Stomach (tissue), 8 donors: ENCODE measurements at regions not wholly inside any gene's neighbourhood (a gene's known extent, or its start where the extent isn't known, plus 50 kb on each side); places are given as distances from the start of the nearest gene placed in this dataset.

Source experiments
- DNase-seq, 2 donors: peaks; one replicate each; pipeline versions ENCODE4 v3.0.0 to v3.0.0-alpha.2; 2013 to 2019
- H3K27ac ChIP-seq, 5 donors: fragments of 200-600 bp in 4 of 5; sonication (generic) in 4 of 5; one replicate each; pipeline ENCODE4 v1.5.1; 2013 to 2019; ENCODE audit warnings: mild to moderate bottlenecking in 1 of 5, moderate library complexity in 1 of 5
- H3K27me3 ChIP-seq, 3 donors: fragments of 200-600 bp; sonication (generic); one replicate each; pipeline ENCODE4 v1.5.1; 2017 to 2019; ENCODE audit warnings: mixed run types in 1 of 3
- H3K36me3 ChIP-seq, 4 donors: fragments of 200-600 bp; sonication (generic); 1 replicate in 3 of 4; 2 replicates in 1 of 4; pipeline ENCODE4 v1.5.1; 2016 to 2019
- H3K4me1 ChIP-seq, 4 donors: fragments of 200-600 bp; sonication (generic); one replicate each; pipeline ENCODE4 v1.5.1; 2016 to 2019
- H3K4me3 ChIP-seq, 4 donors: fragments of 200-600 bp; sonication (generic) in 3 of 4; one replicate each; pipeline ENCODE4 v1.5.1; 2016 to 2019; ENCODE audit warnings: mild to moderate bottlenecking in 1 of 4
- H3K9me3 ChIP-seq, 4 donors: fragments of 200-600 bp; sonication (generic); one replicate each; pipeline ENCODE4 v1.5.1; 2016 to 2019
- CTCF ChIP-seq, 7 experiments: fragments of 450-650 bp in 4 of 7; fragments of 200-600 bp in 3 of 7; sonication (generic) in 3 of 7; IDR thresholded peaks; one replicate each; pipeline ENCODE4 v1.5.1; 2016 to 2019; ENCODE audit warnings: antibody characterized with exemption in 7 of 7, control low read depth in 2 of 7, mild to moderate bottlenecking in 1 of 7
- EP300 ChIP-seq: sonication (generic); formaldehyde crosslinking; IDR thresholded peaks from one replicate; pipeline ENCODE4 v1.6.1; 2017; ENCODE audit warnings: antibody characterized with exemption
- POLR2A ChIP-seq, 4 donors: fragments of 450-650 bp; IDR thresholded peaks; one replicate each; pipeline ENCODE4 v1.6.1; 2016; ENCODE audit warnings: antibody characterized with exemption in 4 of 4, control low read depth in 2 of 4, mild to moderate bottlenecking in 1 of 4, moderate library complexity in 1 of 4
- POLR2AphosphoS5 ChIP-seq, 3 donors: sonication (generic); formaldehyde crosslinking; IDR thresholded peaks; one replicate each; pipeline ENCODE4 v1.6.1; 2016; ENCODE audit warnings: antibody characterized with exemption in 3 of 3
- WGBS, 5 donors: extraction: QIAGEN DNeasy Blood & Tissue Kit in 3 of 5; methylation state at CpG; one replicate each; pipeline versions ENCODE4 v1.1.5 to v1.1.7; 2013 to 2018; 5-methylcytosine and 5-hydroxymethylcytosine counted together
- intact Hi-C: fragments of 100-400 bp; cut with DNase I; formaldehyde crosslinking; loops from one replicate; pipeline ENCODE4 v1.15.1; 2023; ENCODE audit warnings: low total_unique reads
- donor health status: healthy with polysubstance abuse.
- donor health status: Bipolar disorder and iron deficiency.
- donor health status: healthy.

- TF ChIP-seq CTCF (IDR thresholded peaks at IDR 0.05) (no peak), EP300 (no peak), POLR2AphosphoS5 (IDR thresholded peaks at IDR 0.05) (no peak), POLR2A (IDR thresholded peaks at IDR 0.05) (no peak)
- Histone ChIP-seq H3K36me3 (no peaks in the 10 kb centered on the region), H3K9me3 (no peaks in the 10 kb centered on the region), H3K27ac (no peak overlapping the region), H3K4me3 (no peak overlapping the region), H3K27me3 (no peaks in the 10 kb centered on the region), H3K4me1 (no peaks in the 10 kb centered on the region)
- DNase-seq = no peak
- intact Hi-C loops = no loop called here
Observed at GRCh38 chr12:105483691-105484090, 153.2 kb downstream of the C12orf75 start.

GRCh38 chr12:105485321-105485910 lies 154.9 kb downstream of the C12orf75 start:
- H3K27ac ChIP-seq = peak overlapping the region in 1 of 5 donors; percentile 49

GRCh38 chr12:105485921-105486320 lies 155.4 kb downstream of the C12orf75 start:
- Histone ChIP-seq H3K9me3 (no peaks in the 10 kb centered on the region), H3K27me3 (no peaks in the 10 kb centered on the region), H3K27ac (peak overlapping the region in 1 of 5 donors; percentile 49), H3K4me1 (no peaks in the 10 kb centered on the region), H3K4me3 (no peak overlapping the region), H3K36me3 (no peaks in the 10 kb centered on the region)
- no peak for TF ChIP-seq CTCF (IDR thresholded peaks at IDR 0.05)
- TF ChIP-seq POLR2A (IDR thresholded peaks at IDR 0.05) = no peak
- TF ChIP-seq POLR2AphosphoS5 (IDR thresholded peaks at IDR 0.05) = no peak
- TF ChIP-seq EP300 = no peak
- intact Hi-C loops = no loop called here
- WGBS, 5 donors = 66 to 84% (median 75%) methylated on average over 3 of the region's 3 CpGs
- no peak for DNase-seq

More at GRCh38 chr12:105485321-105485910, 154.9 kb downstream of the C12orf75 start:
- no peaks in the 10 kb centered on the region for H3K4me1 ChIP-seq
- H3K27me3 ChIP-seq = no peaks in the 10 kb centered on the region
- H3K36me3 ChIP-seq = no peaks in the 10 kb centered on the region
- no peak overlapping the region for H3K4me3 ChIP-seq
- intact Hi-C loops = no loop called here
- WGBS, 5 donors = 71 to 74% (median 73%) methylated on average over 8 of the region's 8 CpGs
- TF ChIP-seq POLR2AphosphoS5 (IDR thresholded peaks at IDR 0.05) = peak in 1 of 3 donors; percentile 5
- no peak for TF ChIP-seq CTCF (IDR thresholded peaks at IDR 0.05)
- H3K9me3 ChIP-seq = no peaks in the 10 kb centered on the region
- DNase-seq = no peak

GRCh38 chr12:105487963-105488362 lies 157.5 kb downstream of the C12orf75 start:
- TF ChIP-seq CTCF (IDR thresholded peaks at IDR 0.05) = no peak
- no peak for TF ChIP-seq EP300
- no peak for TF ChIP-seq POLR2AphosphoS5 (IDR thresholded peaks at IDR 0.05)
- no peak for TF ChIP-seq POLR2A (IDR thresholded peaks at IDR 0.05)
- no peak overlapping the region for H3K4me3 ChIP-seq
- H3K27me3 ChIP-seq = no peaks in the 10 kb centered on the region
- no peak for DNase-seq
- intact Hi-C loops = no loop called here
- no peaks in the 10 kb centered on the region for H3K9me3 ChIP-seq
- H3K4me1 ChIP-seq = no peaks in the 10 kb centered on the region
- H3K36me3 ChIP-seq = no peaks in the 10 kb centered on the region
- no peak overlapping the region for H3K27ac ChIP-seq
- WGBS, 5 donors = 43 to 75% (median 66%) methylated on average over 6 of the region's 6 CpGs
